ENCODE measurements at regions not wholly inside any gene's neighbourhood (a gene's known extent, or its start where the extent isn't known, plus 50 kb on each side); places are given as distances from the start of the nearest gene placed in this dataset.

GRCh38 chr5:66322786-66323528 lies 178.9 kb downstream of the SREK1 start:
- no peak for TF ChIP-seq CTCF (IDR thresholded peaks at IDR 0.05; ENCODE audit: insufficient read depth, low read length)
- DNase-seq (ENCODE audit: low read depth): no peak
- no peak overlapping the region for H3K4me3 ChIP-seq (ENCODE audit: low read depth, low read length)

- TF ChIP-seq CTCF (IDR thresholded peaks at IDR 0.05; ENCODE audit: insufficient read depth, low read length): no peak
- H3K4me3 ChIP-seq (ENCODE audit: low read depth, low read length): no peak overlapping the region
- no peak for DNase-seq (ENCODE audit: low read depth)
Observed at GRCh38 chr5:66323529-66323895, 179.4 kb downstream of the SREK1 start.

GRCh38 chr5:66324357-66324756 lies 180.3 kb downstream of the SREK1 start:
- no peak for DNase-seq (ENCODE audit: low read depth)
- no peak for TF ChIP-seq CTCF (IDR thresholded peaks at IDR 0.05; ENCODE audit: insufficient read depth, low read length)
- no peak overlapping the region for H3K4me3 ChIP-seq (ENCODE audit: low read depth, low read length)

- TF ChIP-seq CTCF (IDR thresholded peaks at IDR 0.05; ENCODE audit: insufficient read depth, low read length): no peak
- no peak overlapping the region for H3K4me3 ChIP-seq (ENCODE audit: low read depth, low read length)
- DNase-seq (ENCODE audit: low read depth): peak; percentile 8
Observed at GRCh38 chr5:66326276-66326675, 182.2 kb downstream of the SREK1 start.

GRCh38 chr5:66327008-66327407 lies 182.9 kb downstream of the SREK1 start:
- TF ChIP-seq CTCF (IDR thresholded peaks at IDR 0.05; ENCODE audit: insufficient read depth, low read length): no peak
- DNase-seq (ENCODE audit: low read depth): no peak
- no peak overlapping the region for H3K4me3 ChIP-seq (ENCODE audit: low read depth, low read length)

GRCh38 chr5:66329078-66329477 lies 185.0 kb downstream of the SREK1 start:
- no peak for DNase-seq (ENCODE audit: low read depth)
- no peak overlapping the region for H3K4me3 ChIP-seq (ENCODE audit: low read depth, low read length)
- TF ChIP-seq CTCF (IDR thresholded peaks at IDR 0.05; ENCODE audit: insufficient read depth, low read length): no peak

- no peak for DNase-seq (ENCODE audit: low read depth)
- TF ChIP-seq CTCF (IDR thresholded peaks at IDR 0.05; ENCODE audit: insufficient read depth, low read length): no peak
- H3K4me3 ChIP-seq (ENCODE audit: low read depth, low read length): no peak overlapping the region
Observed at GRCh38 chr5:66333192-66333591, 189.1 kb downstream of the SREK1 start.

Data from fibroblast of the aortic adventitia (primary cell).